Liver (tissue), 8 donors: ENCODE measurements at regions not wholly inside any gene's neighbourhood (a gene's known extent, or its start where the extent isn't known, plus 50 kb on each side); places are given as distances from the start of the nearest gene placed in this dataset.

Source experiments
- DNase-seq: peaks from one replicate; pipeline ENCODE4 v3.0.0-alpha.2; 2017; ENCODE audit warnings: low spot score
- H3K27ac ChIP-seq, 2 donors: one replicate each; pipeline ENCODE4 v1.7.0; 2013; ENCODE audit warnings: inconsistent platforms in 2 of 2, low read length in 2 of 2, control low read depth in 1 of 2, low read depth in 1 of 2, mild to moderate bottlenecking in 1 of 2
- H3K27me3 ChIP-seq, 4 donors: one replicate each; pipeline versions ENCODE4 v1.6.1 to v1.7.0; 2013; ENCODE audit warnings: low read length in 3 of 4, inconsistent platforms in 1 of 4, mild to moderate bottlenecking in 1 of 4, moderate library complexity in 1 of 4; ENCODE audit not compliant: control insufficient read depth in 4 of 4, insufficient read depth in 4 of 4
- H3K36me3 ChIP-seq, 4 donors: one replicate each; pipeline versions ENCODE4 v1.6.1 to v1.7.0; 2013; ENCODE audit warnings: low read length in 3 of 4, mild to moderate bottlenecking in 3 of 4, low read depth in 1 of 4, moderate library complexity in 1 of 4; ENCODE audit not compliant: control insufficient read depth in 4 of 4, insufficient read depth in 3 of 4
- H3K4me1 ChIP-seq, 4 donors: one replicate each; pipeline versions ENCODE4 v1.6.1 to v1.7.0; 2013; ENCODE audit warnings: low read length in 3 of 4, mild to moderate bottlenecking in 3 of 4, moderate library complexity in 1 of 4; ENCODE audit not compliant: control insufficient read depth in 4 of 4, insufficient read depth in 4 of 4
- H3K4me3 ChIP-seq, 3 donors: one replicate each; pipeline versions ENCODE4 v1.6.1 to v1.7.0; 2013; ENCODE audit warnings: low read length in 3 of 3, control low read depth in 1 of 3, low read depth in 1 of 3, mild to moderate bottlenecking in 1 of 3
- H3K9ac ChIP-seq, 2 donors: one replicate each; pipeline ENCODE4 v1.7.0; 2013; ENCODE audit warnings: low read length in 2 of 2, mild to moderate bottlenecking in 2 of 2, moderate library complexity in 2 of 2, control low read depth in 1 of 2, low read depth in 1 of 2
- H3K9me3 ChIP-seq, 4 donors: one replicate each; pipeline versions ENCODE4 v1.6.1 to v1.7.0; 2013; ENCODE audit warnings: low read length in 3 of 4; ENCODE audit not compliant: control insufficient read depth in 4 of 4
- EGR1 ChIP-seq, 2 donors: IDR thresholded peaks; 2 replicates each; pipeline ENCODE4 v1.6.1; 2016 to 2018; ENCODE audit warnings: antibody characterized with exemption in 2 of 2, low read depth in 2 of 2
- FOXA1 ChIP-seq: IDR thresholded peaks from 2 replicates; pipeline ENCODE4 v1.6.1; 2016; ENCODE audit warnings: antibody characterized with exemption
- FOXA2 ChIP-seq: IDR thresholded peaks from 2 replicates; pipeline ENCODE4 v1.6.1; 2016; ENCODE audit warnings: antibody characterized with exemption
- GABPA ChIP-seq, 2 donors: IDR thresholded peaks in 1 of 2; conservative IDR thresholded peaks in 1 of 2; 2 replicates each; pipeline ENCODE4 v1.6.1; 2016; ENCODE audit warnings: antibody characterized with exemption in 2 of 2, mild to moderate bottlenecking in 1 of 2, moderate library complexity in 1 of 2
- HNF4A ChIP-seq, 2 donors: conservative IDR thresholded peaks; 2 replicates each; pipeline ENCODE4 v1.6.1; 2016; ENCODE audit warnings: antibody characterized with exemption in 2 of 2, mild to moderate bottlenecking in 2 of 2
- HNF4G ChIP-seq: IDR thresholded peaks from 2 replicates; pipeline ENCODE4 v1.6.1; 2016; ENCODE audit warnings: antibody characterized with exemption
- JUND ChIP-seq, 2 donors: IDR thresholded peaks; 2 replicates each; pipeline ENCODE4 v1.6.1; 2016; ENCODE audit warnings: antibody characterized with exemption in 2 of 2
- MAX ChIP-seq: IDR thresholded peaks from 2 replicates; pipeline ENCODE4 v1.6.1; 2016; ENCODE audit warnings: antibody characterized with exemption
- NR2F2 ChIP-seq: IDR thresholded peaks from 2 replicates; pipeline ENCODE4 v1.6.1; 2016; ENCODE audit warnings: antibody characterized with exemption
- RAD21 ChIP-seq, 2 donors: IDR thresholded peaks; 2 replicates each; pipeline ENCODE4 v1.6.1; 2016; ENCODE audit warnings: antibody characterized with exemption in 2 of 2, mild to moderate bottlenecking in 2 of 2
- REST ChIP-seq: IDR thresholded peaks from 2 replicates; pipeline ENCODE4 v1.6.1; 2016; ENCODE audit warnings: antibody characterized with exemption, mild to moderate bottlenecking
- RXRA ChIP-seq, 2 donors: IDR thresholded peaks; 2 replicates each; pipeline ENCODE4 v1.6.1; 2017 to 2018; ENCODE audit warnings: antibody characterized with exemption in 2 of 2, mild to moderate bottlenecking in 1 of 2
- SP1 ChIP-seq: IDR thresholded peaks from 2 replicates; pipeline ENCODE4 v1.6.1; 2018; ENCODE audit warnings: antibody characterized with exemption, mild to moderate bottlenecking
- TAF1 ChIP-seq: conservative IDR thresholded peaks from 2 replicates; pipeline ENCODE4 v1.6.1; 2016; ENCODE audit warnings: antibody characterized with exemption, mild to moderate bottlenecking
- YY1 ChIP-seq: IDR thresholded peaks from 2 replicates; pipeline ENCODE4 v1.6.1; 2016; ENCODE audit warnings: antibody characterized with exemption, mild to moderate bottlenecking
- ZBTB33 ChIP-seq: IDR thresholded peaks from 2 replicates; pipeline ENCODE4 v1.6.1; 2016; ENCODE audit warnings: antibody characterized with exemption
- WGBS: extraction: QIAGEN DNeasy Blood & Tissue Kit; methylation state at CpG from one replicate; pipeline ENCODE4 v1.1.7; 2013; 5-methylcytosine and 5-hydroxymethylcytosine counted together
- TF ChIP-seq, protein P1 (sequence below): IDR thresholded peaks from 2 replicates; pipeline ENCODE4 v1.6.1; 2016; ENCODE audit warnings: antibody characterized with exemption
- TF ChIP-seq, protein P2 (sequence below): fragments of 150-350 bp; IDR thresholded peaks from 2 replicates; pipeline ENCODE4 v1.5.1; 2017; ENCODE audit warnings: improper control_type of control experiment, low read depth, low read length; ENCODE audit not compliant: missing input control
- donor health status: healthy.
- donor health status: healthy.
- donor health status: healthy.
- donor health status: healthy.
- donor health status: healthy.

DNA sequence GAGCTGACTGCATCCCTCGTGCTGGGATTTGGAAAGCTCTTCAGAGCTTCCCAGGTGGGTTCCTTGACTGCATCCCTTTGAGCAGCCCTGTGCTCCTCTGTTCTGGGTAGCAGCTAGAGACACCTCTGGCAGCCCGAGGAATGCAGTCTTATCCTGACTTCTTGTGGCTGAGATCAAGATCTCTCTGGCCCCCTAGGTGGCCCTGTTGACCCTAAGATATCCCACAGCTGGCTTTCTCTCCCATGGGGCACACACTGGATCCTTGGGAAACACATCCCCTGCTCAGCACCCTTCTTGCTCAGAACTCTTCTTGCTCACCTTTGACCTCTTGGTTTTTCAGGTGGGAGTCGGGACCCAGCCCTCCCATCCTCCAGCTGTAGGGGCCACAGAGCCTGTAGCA lies 237.2 kb downstream of the TSN start:
- Histone ChIP-seq H3K27me3 (peaks cover 0 to 2% (median 0%) of the 10 kb centered on the region in 4 donors), H3K4me3 (no peak overlapping the region), H3K4me1 (no peaks in the 10 kb centered on the region), H3K27ac (no peak overlapping the region), H3K9ac (no peak overlapping the region), H3K9me3 (no peaks in the 10 kb centered on the region), H3K36me3 (no peaks in the 10 kb centered on the region)
- no peak for DNase-seq
- TF ChIP-seq GABPA (IDR thresholded peaks at IDR 0.05 in 1 of 2, conservative IDR thresholded peaks at IDR 0.05 in 1 of 2) (no peak), YY1 (no peak), ZBTB33 (no peak), MAX (no peak), HNF4A (conservative IDR thresholded peaks at IDR 0.05) (no peak), FOXA2 (no peak), NR2F2 (no peak), FOXA1 (no peak), TAF1 (no peak), RAD21 (IDR thresholded peaks at IDR 0.05) (no peak), RXRA (IDR thresholded peaks at IDR 0.05) (no peak), JUND (IDR thresholded peaks at IDR 0.05) (no peak), SP1 (no peak), REST (no peak), HNF4G (no peak), EGR1 (IDR thresholded peaks at IDR 0.05; ENCODE audit: low read depth in 2 of 2) (no peak)
- TF ChIP-seq, protein P1, sequence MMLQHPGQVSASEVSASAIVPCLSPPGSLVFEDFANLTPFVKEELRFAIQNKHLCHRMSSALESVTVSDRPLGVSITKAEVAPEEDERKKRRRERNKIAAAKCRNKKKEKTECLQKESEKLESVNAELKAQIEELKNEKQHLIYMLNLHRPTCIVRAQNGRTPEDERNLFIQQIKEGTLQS: no peak
- TF ChIP-seq, protein P2, sequence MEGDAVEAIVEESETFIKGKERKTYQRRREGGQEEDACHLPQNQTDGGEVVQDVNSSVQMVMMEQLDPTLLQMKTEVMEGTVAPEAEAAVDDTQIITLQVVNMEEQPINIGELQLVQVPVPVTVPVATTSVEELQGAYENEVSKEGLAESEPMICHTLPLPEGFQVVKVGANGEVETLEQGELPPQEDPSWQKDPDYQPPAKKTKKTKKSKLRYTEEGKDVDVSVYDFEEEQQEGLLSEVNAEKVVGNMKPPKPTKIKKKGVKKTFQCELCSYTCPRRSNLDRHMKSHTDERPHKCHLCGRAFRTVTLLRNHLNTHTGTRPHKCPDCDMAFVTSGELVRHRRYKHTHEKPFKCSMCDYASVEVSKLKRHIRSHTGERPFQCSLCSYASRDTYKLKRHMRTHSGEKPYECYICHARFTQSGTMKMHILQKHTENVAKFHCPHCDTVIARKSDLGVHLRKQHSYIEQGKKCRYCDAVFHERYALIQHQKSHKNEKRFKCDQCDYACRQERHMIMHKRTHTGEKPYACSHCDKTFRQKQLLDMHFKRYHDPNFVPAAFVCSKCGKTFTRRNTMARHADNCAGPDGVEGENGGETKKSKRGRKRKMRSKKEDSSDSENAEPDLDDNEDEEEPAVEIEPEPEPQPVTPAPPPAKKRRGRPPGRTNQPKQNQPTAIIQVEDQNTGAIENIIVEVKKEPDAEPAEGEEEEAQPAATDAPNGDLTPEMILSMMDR: no peak
- 38% methylated on average over 3 of the region's 3 CpGs for WGBS
